Activated B cell treated with CpG ODN at 0.5 μM for 24 hours (primary cell): ENCODE measurements at regions not wholly inside any gene's neighbourhood (a gene's known extent, or its start where the extent isn't known, plus 50 kb on each side); places are given as distances from the start of the nearest gene placed in this dataset.

Experiments
- ATAC-seq: fragments of 200-7000 bp; cut with Tn5 transposase; one replicate; pipeline ENCODE4 v1.10.0; 2021; ENCODE audit warnings: low read depth, mild to moderate bottlenecking, moderate library complexity
- CTCF ChIA-PET: fragments of 350-600 bp; sonication (Branson Sonifier 250); formaldehyde crosslinking; loops from one replicate; lab custom pipeline; 2021; ENCODE audit warnings: antibody characterized with exemption; lab: Charles Lee
- POLR2A ChIA-PET: fragments of 350-600 bp; sonication (Branson Sonifier 250); formaldehyde crosslinking; loops from one replicate; lab custom pipeline; 2021; ENCODE audit warnings: antibody characterized with exemption; lab: Charles Lee
- DNase-seq: peaks from one replicate; pipeline ENCODE4 v3.0.0; 2022
- H3K27ac Mint-ChIP-seq: one replicate; pipeline ENCODE4 v1.8.0; 2020; ENCODE audit warnings: mixed read lengths
- H3K27me3 Mint-ChIP-seq: one replicate; pipeline ENCODE4 v1.8.0; 2021; ENCODE audit warnings: mixed read lengths
- H3K36me3 Mint-ChIP-seq: one replicate; pipeline ENCODE4 v1.8.0; 2021; ENCODE audit warnings: low read depth, mixed read lengths
- H3K4me1 Mint-ChIP-seq: one replicate; pipeline ENCODE4 v1.8.0; 2021; ENCODE audit warnings: mixed read lengths
- H3K4me3 Mint-ChIP-seq: one replicate; pipeline ENCODE4 v1.8.0; 2020; ENCODE audit warnings: mild to moderate bottlenecking, mixed read lengths
- H3K9me3 Mint-ChIP-seq: one replicate; pipeline ENCODE4 v1.8.0; 2020; ENCODE audit warnings: mixed read lengths
- CTCF ChIP-seq: fragments of 200-600 bp; IDR thresholded peaks from one replicate; pipeline ENCODE4 v1.8.0; 2022; ENCODE audit warnings: antibody characterized with exemption, mild to moderate bottlenecking
- intact Hi-C: fragments of 100-400 bp; cut with micrococcal nuclease; formaldehyde crosslinking; loops from one replicate; pipeline ENCODE4 v1.15.1; 2024

DNA sequence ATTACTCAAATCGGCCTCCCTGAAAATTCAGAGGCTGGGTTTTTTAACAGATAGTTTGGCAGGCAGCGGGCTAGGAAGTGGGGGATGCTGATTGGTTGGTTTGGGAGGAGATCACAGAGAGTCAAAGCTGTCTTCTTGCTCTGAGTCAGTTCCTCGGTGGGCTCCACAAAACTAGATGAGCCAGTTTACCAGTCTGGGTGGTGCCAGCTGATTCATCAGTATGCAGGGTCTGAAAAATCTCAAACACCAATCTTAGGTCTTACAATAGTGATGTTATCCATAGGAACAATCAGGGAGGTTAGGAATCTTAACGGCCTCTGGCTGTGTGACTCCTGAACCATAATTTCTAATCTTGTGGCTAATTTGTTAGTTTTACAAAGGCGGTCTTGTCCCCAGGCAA lies 190.7 kb downstream of the C6orf118 start:
- no peak for TF ChIP-seq CTCF
- H3K9me3 Mint-ChIP-seq, result peaks cover 8% of the 10 kb centered on the region
- intact Hi-C loops, result no loop called here
- no peak for DNase-seq
- H3K27me3 Mint-ChIP-seq, result no peaks in the 10 kb centered on the region
- no peaks in the 10 kb centered on the region for H3K4me1 Mint-ChIP-seq
- ChIA-PET CTCF (no interaction called here), POLR2A (no interaction called here)
- ATAC-seq, result no peak
- no peak overlapping the region for H3K27ac Mint-ChIP-seq
- no peak overlapping the region for H3K4me3 Mint-ChIP-seq
- H3K36me3 Mint-ChIP-seq, result no peaks in the 10 kb centered on the region

- no peak for TF ChIP-seq CTCF
- Mint-ChIP-seq H3K27ac (no peak overlapping the region), H3K27me3 (no peaks in the 10 kb centered on the region), H3K36me3 (no peaks in the 10 kb centered on the region), H3K4me3 (no peak overlapping the region), H3K4me1 (no peaks in the 10 kb centered on the region), H3K9me3 (peaks cover 8% of the 10 kb centered on the region)
- ChIA-PET POLR2A (no interaction called here), CTCF (no interaction called here)
- intact Hi-C loops, result no loop called here
- DNase-seq, result no peak
- ATAC-seq, result no peak
These were observed 191.6 kb downstream of the C6orf118 start for GRCh38 chr6:165117806-165118205.

DNA sequence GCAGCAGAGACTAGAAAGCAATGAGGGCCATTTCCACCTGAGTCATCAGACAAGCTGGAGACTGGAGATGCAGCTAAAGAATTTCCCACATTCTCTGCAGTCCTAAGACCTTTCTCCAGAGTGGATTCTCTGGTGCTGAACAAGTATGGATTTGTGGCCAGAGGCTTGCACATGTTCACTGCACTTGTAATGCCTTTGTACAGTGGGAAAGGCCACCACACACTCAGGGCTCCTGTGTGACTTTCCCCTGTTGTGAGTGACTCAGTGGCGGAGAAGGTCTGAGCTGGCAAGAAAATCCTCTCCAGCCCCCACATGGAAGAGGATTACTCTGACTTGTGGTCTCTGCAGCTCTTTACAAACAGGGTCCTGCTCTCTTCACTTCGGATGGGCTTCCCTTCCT lies 192.3 kb downstream of the C6orf118 start:
- intact Hi-C loops, result no loop called here
- Mint-ChIP-seq H3K27me3 (no peaks in the 10 kb centered on the region), H3K27ac (no peak overlapping the region), H3K9me3 (peaks cover 6% of the 10 kb centered on the region), H3K36me3 (no peaks in the 10 kb centered on the region), H3K4me3 (no peak overlapping the region), H3K4me1 (no peaks in the 10 kb centered on the region)
- no peak for DNase-seq
- ATAC-seq, result no peak
- ChIA-PET CTCF (no interaction called here), POLR2A (no interaction called here)
- TF ChIP-seq CTCF, result no peak

- CTCF ChIA-PET, result no interaction called here
- H3K27ac Mint-ChIP-seq, result no peak overlapping the region
- ATAC-seq, result no peak
These were observed 198.5 kb downstream of the C6orf118 start for GRCh38 chr6:165110860-165111259.

GRCh38 chr6:165109011-165109410 lies 200.4 kb downstream of the C6orf118 start:
- Mint-ChIP-seq H3K27ac (no peak overlapping the region), H3K36me3 (no peaks in the 10 kb centered on the region), H3K4me3 (no peak overlapping the region), H3K9me3 (peaks cover 3% of the 10 kb centered on the region), H3K4me1 (no peaks in the 10 kb centered on the region), H3K27me3 (no peaks in the 10 kb centered on the region)
- POLR2A ChIA-PET, result no interaction called here
- intact Hi-C loops, result no loop called here
- no peak for TF ChIP-seq CTCF
- no peak for ATAC-seq
- CTCF ChIA-PET, result no interaction called here
- DNase-seq, result no peak

More at GRCh38 chr6:165110860-165111259, 198.5 kb downstream of the C6orf118 start:
- H3K4me1 Mint-ChIP-seq, result no peaks in the 10 kb centered on the region
- DNase-seq, result no peak
- intact Hi-C loops, result no loop called here
- peaks cover 6% of the 10 kb centered on the region for H3K9me3 Mint-ChIP-seq
- TF ChIP-seq CTCF, result no peak
- no peaks in the 10 kb centered on the region for H3K27me3 Mint-ChIP-seq
- H3K4me3 Mint-ChIP-seq, result no peak overlapping the region
- no peaks in the 10 kb centered on the region for H3K36me3 Mint-ChIP-seq
- POLR2A ChIA-PET, result no interaction called here
